Activated CD4-positive, alpha-beta T cell treated with anti-CD3 and anti-CD28 coated beads for 36 hours (primary cell): ENCODE measurements at regions not wholly inside any gene's neighbourhood (a gene's known extent, or its start where the extent isn't known, plus 50 kb on each side); places are given as distances from the start of the nearest gene placed in this dataset.

Experiments
- ATAC-seq: fragments of 200-7000 bp; cut with Tn5 transposase; one replicate; pipeline ENCODE4 v1.10.0; 2021; ENCODE audit warnings: mild to moderate bottlenecking, moderate library complexity
- CTCF ChIA-PET: fragments of 350-600 bp; sonication (Branson Sonifier 250); formaldehyde crosslinking; loops from one replicate; lab custom pipeline; 2021; ENCODE audit warnings: antibody characterized with exemption; lab: Charles Lee
- POLR2A ChIA-PET: fragments of 350-600 bp; sonication (Branson Sonifier 250); formaldehyde crosslinking; loops from one replicate; lab custom pipeline; 2021; ENCODE audit warnings: antibody characterized with exemption, inconsistent platforms; lab: Charles Lee
- DNase-seq: peaks from one replicate; pipeline ENCODE4 v3.0.0-alpha.2; 2020
- H3K27ac Mint-ChIP-seq: one replicate; pipeline ENCODE4 v1.8.0; 2021; ENCODE audit warnings: mixed read lengths
- H3K27me3 Mint-ChIP-seq: one replicate; pipeline ENCODE4 v1.8.0; 2021; ENCODE audit warnings: mixed read lengths
- H3K36me3 Mint-ChIP-seq: one replicate; pipeline ENCODE4 v1.8.0; 2021; ENCODE audit warnings: low read depth, mixed read lengths
- H3K4me1 Mint-ChIP-seq: one replicate; pipeline ENCODE4 v1.8.0; 2021; ENCODE audit warnings: mixed read lengths
- H3K4me3 Mint-ChIP-seq: one replicate; pipeline ENCODE4 v1.8.0; 2021; ENCODE audit warnings: mild to moderate bottlenecking, moderate library complexity, mixed read lengths
- H3K9me3 Mint-ChIP-seq: one replicate; pipeline ENCODE4 v1.8.0; 2021; ENCODE audit warnings: low read depth, mixed read lengths
- intact Hi-C, 2 experiments: fragments of 100-400 bp; cut with DNase I in 1 of 2; cut with micrococcal nuclease in 1 of 2; formaldehyde crosslinking; loops; one replicate each; pipeline versions ENCODE4 v1.14.2 to v1.15.1; 2022 to 2024; cut with DNase I, micrococcal nuclease

DNA sequence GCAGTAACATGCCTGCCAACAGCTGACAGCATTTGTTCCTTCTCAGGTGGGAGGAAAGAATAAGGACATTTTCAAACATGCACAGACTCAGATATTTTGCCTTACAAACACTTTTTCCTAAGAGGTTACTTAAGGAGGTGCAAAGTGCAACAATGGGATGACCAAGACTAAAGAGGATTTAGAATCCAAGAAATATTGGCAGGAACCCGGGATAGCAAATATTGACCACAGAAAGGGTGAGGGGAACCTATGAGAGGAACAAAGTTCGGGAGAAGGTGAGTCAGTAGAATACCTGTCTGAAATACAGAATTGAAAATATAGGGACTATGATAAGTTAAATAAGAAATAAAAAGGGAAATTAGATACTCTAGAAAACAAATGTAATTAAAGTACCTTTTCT, 321.9 kb upstream of the EMCN start:
- no peaks in the 10 kb centered on the region for H3K4me1 Mint-ChIP-seq
- peaks cover 8% of the 10 kb centered on the region for H3K27me3 Mint-ChIP-seq
- ATAC-seq (no peak), DNase-seq (no peak)
- no peaks in the 10 kb centered on the region for H3K36me3 Mint-ChIP-seq
- H3K4me3 Mint-ChIP-seq: no peak overlapping the region
- H3K27ac Mint-ChIP-seq: no peak overlapping the region
- intact Hi-C loops: no loop called here
- no peaks in the 10 kb centered on the region for H3K9me3 Mint-ChIP-seq
- ChIA-PET CTCF (no interaction called here), POLR2A (no interaction called here)

DNA sequence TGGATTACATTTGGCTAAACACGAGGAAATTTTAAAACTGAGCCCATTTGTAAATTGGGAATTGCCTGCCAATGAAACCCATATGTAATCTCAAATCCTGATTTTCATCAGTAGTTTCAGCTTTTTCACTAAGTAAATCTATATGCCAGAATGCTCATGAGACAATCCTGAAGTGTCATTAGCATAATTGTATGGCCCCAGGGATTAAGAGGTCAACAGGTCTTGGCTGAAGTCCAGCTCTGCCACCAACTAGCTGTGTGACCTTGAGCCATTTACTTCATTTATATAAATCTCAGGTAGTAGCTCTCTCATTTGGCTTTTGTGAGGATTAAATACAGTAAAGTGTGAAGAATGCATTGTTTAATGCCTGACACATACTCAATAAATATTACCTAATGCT, 320.5 kb upstream of the EMCN start:
- no peak for ATAC-seq
- ChIA-PET CTCF (no interaction called here), POLR2A (no interaction called here)
- Mint-ChIP-seq H3K27ac (no peak overlapping the region), H3K4me3 (no peak overlapping the region), H3K4me1 (no peaks in the 10 kb centered on the region), H3K36me3 (no peaks in the 10 kb centered on the region), H3K9me3 (no peaks in the 10 kb centered on the region), H3K27me3 (peaks cover 8% of the 10 kb centered on the region)
- intact Hi-C loops: no loop called here
- no peak for DNase-seq

GRCh38 chr4:100836929-100837328, 319.1 kb upstream of the EMCN start:
- POLR2A ChIA-PET: no interaction called here
- intact Hi-C loops: no loop called here
- no peaks in the 10 kb centered on the region for H3K9me3 Mint-ChIP-seq
- no peaks in the 10 kb centered on the region for H3K4me1 Mint-ChIP-seq
- H3K36me3 Mint-ChIP-seq: no peaks in the 10 kb centered on the region
- ATAC-seq (no peak), DNase-seq (no peak)
- no peak overlapping the region for H3K4me3 Mint-ChIP-seq
- CTCF ChIA-PET: no interaction called here
- peaks cover 8% of the 10 kb centered on the region for H3K27me3 Mint-ChIP-seq
- no peak overlapping the region for H3K27ac Mint-ChIP-seq

DNA sequence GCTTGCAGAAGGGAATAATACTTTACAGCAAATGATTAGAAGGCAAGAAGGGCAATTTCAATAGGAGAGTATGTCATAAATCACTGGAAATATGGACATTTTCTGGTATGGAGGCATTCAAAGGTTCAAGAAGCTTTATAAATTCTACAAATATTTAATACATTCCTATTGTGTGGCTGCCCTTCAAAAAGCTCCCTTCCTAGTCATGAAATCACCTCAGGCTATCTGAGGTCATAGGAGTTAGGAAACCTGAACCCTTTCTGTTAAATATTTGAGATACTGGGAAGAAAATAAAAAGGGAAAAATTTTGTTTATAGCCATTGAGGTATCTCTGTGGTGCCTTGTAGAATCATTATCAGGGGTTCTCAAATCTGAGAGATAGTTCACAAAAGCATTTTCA, 316.8 kb upstream of the EMCN start:
- Mint-ChIP-seq H3K4me3 (no peak overlapping the region), H3K36me3 (no peaks in the 10 kb centered on the region), H3K27ac (no peak overlapping the region), H3K4me1 (no peaks in the 10 kb centered on the region), H3K9me3 (peaks cover 1% of the 10 kb centered on the region), H3K27me3 (peaks cover 7% of the 10 kb centered on the region)
- POLR2A ChIA-PET: no interaction called here
- intact Hi-C loops: no loop called here
- DNase-seq (no peak), ATAC-seq (no peak)
- CTCF ChIA-PET: no interaction called here

- intact Hi-C loops: no loop called here
- CTCF ChIA-PET: no interaction called here
- Mint-ChIP-seq H3K9me3 (peaks cover 1% of the 10 kb centered on the region), H3K27ac (no peak overlapping the region), H3K36me3 (no peaks in the 10 kb centered on the region), H3K4me3 (no peak overlapping the region), H3K4me1 (no peaks in the 10 kb centered on the region), H3K27me3 (peaks cover 5% of the 10 kb centered on the region)
- POLR2A ChIA-PET: no interaction called here
- DNase-seq (no peak), ATAC-seq (no peak)
Measured at GRCh38 chr4:100833906-100834305, 316.1 kb upstream of the EMCN start.

DNA sequence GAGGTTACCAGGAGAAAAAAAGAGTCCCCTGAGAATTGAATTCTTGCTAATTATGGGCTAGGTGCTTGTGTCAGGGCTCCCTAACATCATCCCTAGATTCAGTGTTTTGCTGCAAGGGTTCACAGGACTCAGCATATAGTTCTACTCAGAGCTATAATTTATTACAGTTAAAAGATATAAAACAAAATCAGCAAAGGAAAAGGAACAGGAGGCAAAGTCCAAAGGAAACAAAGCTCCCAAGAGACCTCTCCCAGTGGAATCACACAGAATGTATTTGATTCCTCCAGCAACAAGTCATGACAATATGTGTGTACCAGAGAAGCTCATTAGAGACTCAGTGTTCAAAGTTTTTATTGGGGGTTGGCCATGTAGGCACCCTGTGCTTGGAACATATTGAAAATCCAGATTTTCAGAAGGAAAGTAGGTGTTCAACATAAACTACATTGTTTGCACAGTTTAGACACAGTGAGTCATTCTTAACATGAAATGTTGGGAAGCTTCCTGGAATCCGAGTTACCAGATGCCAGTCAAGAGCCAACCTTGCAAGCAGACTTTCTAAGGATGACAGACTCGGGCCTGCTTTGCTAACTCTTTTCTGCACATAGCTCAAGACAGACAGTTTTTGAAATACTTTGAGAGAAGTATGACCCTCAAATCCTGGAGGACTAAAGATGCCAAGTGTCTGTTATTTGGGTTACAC, 311.3 kb upstream of the EMCN start:
- H3K9me3 Mint-ChIP-seq: peaks cover 4% of the 10 kb centered on the region
- DNase-seq: no peak
- POLR2A ChIA-PET: no interaction called here
- peaks cover under 1% of the 10 kb centered on the region for H3K4me1 Mint-ChIP-seq
- ATAC-seq: no peak
- CTCF ChIA-PET: interaction anchor here (0.7 to 1.0 kb wide), 4 partner anchors 11 to 104 kb away, joined by 3 read pairs; no protein-coding TSS in a partner anchor
- H3K27me3 Mint-ChIP-seq: no peaks in the 10 kb centered on the region
- intact Hi-C loops: loop anchor here in 1 of 2 experiments (10.0 kb wide), 1 partner anchor 206 kb away; no protein-coding TSS in a partner anchor
- no peaks in the 10 kb centered on the region for H3K36me3 Mint-ChIP-seq
- no peak overlapping the region for H3K4me3 Mint-ChIP-seq
- no peak overlapping the region for H3K27ac Mint-ChIP-seq

GRCh38 chr4:100828364-100828763, 310.5 kb upstream of the EMCN start:
- H3K36me3 Mint-ChIP-seq: no peaks in the 10 kb centered on the region
- ChIA-PET POLR2A (no interaction called here), CTCF (interaction anchor here (0.7 to 1.0 kb wide), 2 partner anchors 12 to 99 kb away, joined by 3 read pairs; no protein-coding TSS in a partner anchor)
- H3K4me1 Mint-ChIP-seq: peaks cover 7% of the 10 kb centered on the region
- peaks cover 4% of the 10 kb centered on the region for H3K9me3 Mint-ChIP-seq
- H3K27me3 Mint-ChIP-seq: no peaks in the 10 kb centered on the region
- no peak for ATAC-seq
- intact Hi-C loops: loop anchor here in 1 of 2 experiments (10.0 kb wide), 1 partner anchor 206 kb away; no protein-coding TSS in a partner anchor
- no peak for DNase-seq
- H3K4me3 Mint-ChIP-seq: no peak overlapping the region
- no peak overlapping the region for H3K27ac Mint-ChIP-seq

DNA sequence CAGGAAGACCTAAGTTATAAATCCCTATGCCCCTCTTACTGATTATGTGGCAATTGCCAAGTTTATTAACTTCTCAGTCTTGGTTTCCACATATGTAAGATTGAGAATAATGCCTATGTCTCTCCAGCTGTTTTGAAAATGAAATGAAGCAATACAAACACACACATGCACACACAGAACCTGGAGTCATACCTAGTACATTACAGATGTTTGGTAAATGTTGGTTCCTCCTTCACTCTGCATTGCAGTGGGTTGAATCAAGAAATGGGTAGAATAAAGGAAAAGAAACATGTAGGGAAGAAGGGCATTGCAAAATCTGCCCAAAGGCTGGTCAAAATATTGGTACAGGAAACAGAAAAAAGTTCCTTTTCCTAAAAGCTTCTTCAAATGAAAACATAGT, 309.9 kb upstream of the EMCN start:
- DNase-seq: no peak
- Mint-ChIP-seq H3K27me3 (no peaks in the 10 kb centered on the region), H3K4me1 (peaks cover 11% of the 10 kb centered on the region), H3K4me3 (no peak overlapping the region), H3K27ac (no peak overlapping the region), H3K36me3 (no peaks in the 10 kb centered on the region), H3K9me3 (peaks cover 4% of the 10 kb centered on the region)
- intact Hi-C loops: loop anchor here in 1 of 2 experiments (10.0 kb wide), 1 partner anchor 207 kb away; no protein-coding TSS in a partner anchor
- POLR2A ChIA-PET: no interaction called here
- ATAC-seq: no peak
- CTCF ChIA-PET: interaction anchor here (1.0 kb wide), 1 partner anchor 13 kb away, joined by 3 read pairs; no protein-coding TSS in a partner anchor

DNA sequence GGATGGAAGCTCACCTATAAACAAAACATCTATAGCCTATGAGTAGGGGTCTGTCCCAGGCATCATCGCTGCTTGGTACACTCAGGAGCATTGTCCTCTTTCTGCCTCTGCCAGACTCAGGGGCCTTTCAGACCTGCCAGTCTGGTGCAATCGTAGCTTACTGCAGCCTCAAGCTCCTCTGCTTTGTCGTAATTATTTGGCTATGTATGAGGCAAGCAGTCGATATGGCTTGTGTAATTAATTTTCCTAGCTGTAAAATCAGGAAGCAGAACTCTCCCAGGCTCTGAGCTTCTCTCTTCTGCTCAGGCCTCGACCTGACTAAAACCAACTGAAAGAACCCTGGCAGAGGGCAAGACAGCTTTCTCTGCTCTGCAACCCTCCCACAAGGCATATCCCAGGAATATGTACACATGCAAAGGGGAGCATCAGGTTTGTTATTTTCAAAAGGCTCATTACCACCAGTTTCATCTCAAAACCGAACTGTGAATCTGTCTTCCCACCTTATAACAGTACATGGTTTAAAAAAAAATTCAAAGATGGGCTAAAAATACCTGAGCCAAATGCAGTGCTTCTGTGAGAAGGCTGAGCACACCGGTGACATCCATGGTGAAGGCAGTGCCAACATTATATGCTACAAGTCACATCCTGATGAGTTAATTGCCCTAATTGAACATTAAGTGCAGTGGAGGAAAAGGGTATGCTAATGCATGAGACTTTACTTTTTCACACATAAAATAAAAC, 309.2 kb upstream of the EMCN start:
- Mint-ChIP-seq H3K27ac (no peak overlapping the region), H3K36me3 (no peaks in the 10 kb centered on the region), H3K9me3 (peaks cover 4% of the 10 kb centered on the region), H3K27me3 (peaks cover 2% of the 10 kb centered on the region), H3K4me3 (no peak overlapping the region), H3K4me1 (peaks cover 13% of the 10 kb centered on the region)
- DNase-seq (no peak), ATAC-seq (no peak)
- intact Hi-C loops: loop anchor here in 1 of 2 experiments (10.0 kb wide), 1 partner anchor 208 kb away; no protein-coding TSS in a partner anchor
- ChIA-PET POLR2A (interaction anchor here (0.7 kb wide), 1 partner anchor 11 kb away, joined by 3 read pairs; no protein-coding TSS in a partner anchor), CTCF (no interaction called here)

DNA sequence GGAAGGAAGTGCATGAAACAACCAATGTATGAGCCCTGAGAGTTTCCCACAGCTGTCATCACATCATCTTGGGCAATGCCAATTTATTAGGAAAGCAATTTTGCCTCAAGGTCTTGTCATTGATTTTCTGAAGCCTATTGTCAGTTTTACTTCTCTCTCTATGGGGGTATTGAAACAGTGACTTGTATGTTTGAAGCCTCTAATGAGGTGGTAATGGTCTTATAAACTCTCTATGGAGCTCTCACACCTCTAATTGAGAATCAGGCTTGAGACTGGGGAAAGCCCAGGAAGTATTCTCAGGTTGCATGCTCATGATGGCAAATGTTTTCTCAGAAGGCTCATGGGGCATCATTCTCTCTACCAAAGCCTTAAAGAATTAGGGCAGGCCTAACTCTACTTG, 308.2 kb upstream of the EMCN start:
- Mint-ChIP-seq H3K27ac (no peak overlapping the region), H3K27me3 (peaks cover 2% of the 10 kb centered on the region), H3K4me3 (no peak overlapping the region), H3K4me1 (peaks cover 13% of the 10 kb centered on the region), H3K9me3 (peaks cover 4% of the 10 kb centered on the region), H3K36me3 (no peaks in the 10 kb centered on the region)
- ATAC-seq (no peak), DNase-seq (no peak)
- POLR2A ChIA-PET: no interaction called here
- intact Hi-C loops: loop anchor here in 1 of 2 experiments (10.0 kb wide), 1 partner anchor 209 kb away; no protein-coding TSS in a partner anchor
- CTCF ChIA-PET: no interaction called here

GRCh38 chr4:100823993-100824323, 306.1 kb upstream of the EMCN start:
- DNase-seq: no peak
- no peak overlapping the region for H3K27ac Mint-ChIP-seq
- H3K27me3 Mint-ChIP-seq: peaks cover 2% of the 10 kb centered on the region
- ChIA-PET CTCF (no interaction called here), POLR2A (no interaction called here)
- no peak overlapping the region for H3K4me3 Mint-ChIP-seq
- H3K4me1 Mint-ChIP-seq: peaks cover 13% of the 10 kb centered on the region
- H3K36me3 Mint-ChIP-seq: no peaks in the 10 kb centered on the region
- H3K9me3 Mint-ChIP-seq: peaks cover 3% of the 10 kb centered on the region
- intact Hi-C loops: loop anchor here (1.0 to 10.0 kb wide), 4 partner anchors 211 to 805 kb away; no protein-coding TSS in a partner anchor
- ATAC-seq: no peak
